ENCODE measurements at regions not wholly inside any gene's neighbourhood (a gene's known extent, or its start where the extent isn't known, plus 50 kb on each side); places are given as distances from the start of the nearest gene placed in this dataset.

DNA sequence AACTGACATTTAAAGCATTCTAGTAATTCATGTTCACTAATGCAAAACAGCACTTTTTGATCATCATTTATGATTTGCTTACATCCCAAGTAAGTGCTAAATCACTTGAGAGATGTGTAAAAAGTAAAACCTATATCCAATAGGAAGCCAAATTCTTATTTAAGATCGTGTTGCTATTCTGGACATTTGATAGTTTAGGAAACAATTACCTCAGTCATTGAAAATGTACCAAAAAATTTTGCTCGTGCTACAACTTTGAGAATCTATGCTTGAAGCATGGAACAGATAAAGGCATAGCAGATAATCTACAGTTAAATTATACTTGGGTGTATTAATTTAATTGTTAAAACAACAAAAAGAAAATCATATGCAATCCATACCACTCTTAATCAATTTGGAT lies 571.6 kb upstream of the NR2F2 start:
- Histone ChIP-seq H3K23me2 (ENCODE audit: low read depth, low read length) (no peaks in the 10 kb centered on the region), H2BK120ac (replicated peaks; ENCODE audit: low read depth, low read length) (no peak overlapping the region), H3K14ac (ENCODE audit: insufficient read length) (no peak overlapping the region), H2AFZ (ENCODE audit: low read length) (no peak overlapping the region), H4K91ac (replicated peaks; ENCODE audit: insufficient read length, low read length) (no peak overlapping the region), H3K9ac (replicated peaks in 1 of 4; ENCODE audit: extremely low read depth in 1 of 4, low read depth in 3 of 4, low read length in 3 of 4) (no peak overlapping the region), H3K56ac (replicated peaks; ENCODE audit: insufficient read length, low read depth, low read length) (no peak overlapping the region), H2BK12ac (ENCODE audit: low read depth, low read length) (no peak overlapping the region), H3K9me3 (ENCODE audit: insufficient read depth in 2 of 2, low read depth in 1 of 2, low read length in 1 of 2) (no peaks in the 10 kb centered on the region), H3K79me2 (ENCODE audit: control insufficient read depth in 1 of 2, insufficient read depth in 2 of 2, low read length in 2 of 2) (no peaks in the 10 kb centered on the region), H3K18ac (ENCODE audit: extremely low read depth, low read length) (no peak overlapping the region), H3K4me3 (ENCODE audit: extremely low read depth in 1 of 4, insufficient read depth in 2 of 4, low read depth in 3 of 4, low read length in 4 of 4) (no peak overlapping the region), H4K8ac (ENCODE audit: extremely low read depth, insufficient read depth, low read length) (no peak overlapping the region), H3K27ac (ENCODE audit: low read depth, low read length) (no peak overlapping the region), H4K5ac (ENCODE audit: insufficient read length, low read depth, low read length) (no peak overlapping the region), H2BK5ac (ENCODE audit: low read depth, low read length) (no peak overlapping the region), H2AK5ac (ENCODE audit: low read depth, low read length) (no peak overlapping the region), H3K4me2 (ENCODE audit: insufficient read depth in 1 of 2, low read depth in 2 of 2, low read length in 2 of 2) (no peak overlapping the region), H3K36me3 (ENCODE audit: control insufficient read depth in 2 of 4, insufficient read depth in 4 of 4, low read length in 3 of 4) (no peaks in the 10 kb centered on the region), H2BK20ac (ENCODE audit: low read length) (no peak overlapping the region), H3K4me1 (replicated peaks in 1 of 4; ENCODE audit: control insufficient read depth in 3 of 4, insufficient read depth in 4 of 4, low read length in 3 of 4) (peaks cover 0 to 4% (median 0%) of the 10 kb centered on the region in 4 experiments; a peak in 1 of 7 replicates), H3K4ac (replicated peaks; ENCODE audit: insufficient read length, low read depth, low read length) (no peak overlapping the region), H4K20me1 (replicated peaks in 1 of 2; ENCODE audit: control insufficient read depth in 1 of 2, insufficient read depth in 2 of 2, low read length in 2 of 2) (no peaks in the 10 kb centered on the region), H3K27me3 (replicated peaks in 1 of 4; ENCODE audit: control insufficient read depth in 3 of 4, extremely low read depth in 1 of 4, insufficient read depth in 3 of 4, low read length in 3 of 4) (no peaks in the 10 kb centered on the region), H2BK15ac (ENCODE audit: low read length) (no peak overlapping the region), H3K79me1 (ENCODE audit: low read depth, low read length) (no peaks in the 10 kb centered on the region), H3K23ac (ENCODE audit: insufficient read length) (no peak overlapping the region)
- CTCF ChIA-PET (ENCODE audit: partially characterized antibody), result interaction anchor here (0.6 to 2.1 kb wide), 5 partner anchors 14 to 586 kb away, joined by 3 to 4 read pairs (median 3); no protein-coding TSS in a partner anchor
- no peak for FAIRE-seq
- WGBS, 2 experiments (ENCODE audit: extremely low coverage in 1 of 2, insufficient coverage in 1 of 2, insufficient read length in 1 of 2, insufficient replicate concordance in 2 of 2, low coverage in 1 of 2, low lambda C conversion rate in 2 of 2, missing lambda C conversion rate in 1 of 2), result 95% methylated on average over 2 of the region's 2 CpGs; no CpG with 5 or more reads in 1 of the 2 experiments
- DNase-seq (ENCODE audit: low read depth in 1 of 2, low spot score in 2 of 2), result no peak
- POLR2A ChIA-PET (ENCODE audit: partially characterized antibody), result no interaction called here
- TF ChIP-seq SP4 (IDR thresholded peaks at IDR 0.05; ENCODE audit: low read length), result no peak
- no peak for TF ChIP-seq CBX8 (IDR thresholded peaks at IDR 0.05; ENCODE audit: borderline replicate concordance, low read depth, low read length)
- TF ChIP-seq HDAC2 (IDR thresholded peaks at IDR 0.05; ENCODE audit: borderline replicate concordance in 1 of 2, low read depth in 2 of 2, low read length in 2 of 2), result no peak
- no peak for TF ChIP-seq MAFK (IDR thresholded peaks at IDR 0.05; ENCODE audit: low read depth, low read length)
- TF ChIP-seq CBX5 (IDR thresholded peaks at IDR 0.05; ENCODE audit: low read depth, low read length), result no peak
- no peak for TF ChIP-seq GABPA (IDR thresholded peaks at IDR 0.05; ENCODE audit: borderline replicate concordance, insufficient read depth, low read length)
- no peak for TF ChIP-seq SAP30 (IDR thresholded peaks at IDR 0.05; ENCODE audit: insufficient read depth, insufficient replicate concordance, low read length)
- TF ChIP-seq E2F6 (IDR thresholded peaks at IDR 0.05), result no peak
- no peak for TF ChIP-seq RBBP5 (IDR thresholded peaks at IDR 0.05; ENCODE audit: borderline replicate concordance, low read depth, low read length)
- TF ChIP-seq BRCA1 (IDR thresholded peaks at IDR 0.05; ENCODE audit: low read depth, low read length), result no peak
- TF ChIP-seq HDAC6 (IDR thresholded peaks at IDR 0.05; ENCODE audit: low read depth, low read length), result no peak
- no peak for TF ChIP-seq SRF (IDR thresholded peaks at IDR 0.05; ENCODE audit: low read depth, low read length)
- no peak for TF ChIP-seq RXRA (IDR thresholded peaks at IDR 0.05; ENCODE audit: insufficient read depth, low read depth, low read length)
- no peak for TF ChIP-seq ASH2L (IDR thresholded peaks at IDR 0.05; ENCODE audit: low read length)

All from H1 (cell line).